Fibroblast of lung (primary cell): ENCODE measurements at regions not wholly inside any gene's neighbourhood (a gene's known extent, or its start where the extent isn't known, plus 50 kb on each side); places are given as distances from the start of the nearest gene placed in this dataset.

ENCODE experiments used
- DNase-seq, 2 donors: peaks; one replicate each; pipeline versions ENCODE4 v3.0.0 to v3.0.0-alpha.2; 2010; ENCODE audit warnings: low read depth in 2 of 2
- H2AFZ ChIP-seq: 2 replicates; pipeline ENCODE4 v1.5.1; 2012; ENCODE audit warnings: low read length, control low read depth, inconsistent platforms
- H3K27ac ChIP-seq: 2 replicates; pipeline ENCODE4 v1.5.1; 2011; ENCODE audit warnings: low read length, control low read depth; ENCODE audit not compliant: insufficient read depth
- H3K27me3 ChIP-seq: 2 replicates; pipeline ENCODE4 v1.5.1; 2011; ENCODE audit warnings: mild to moderate bottlenecking, low read length; ENCODE audit not compliant: control insufficient read depth, insufficient read depth
- H3K36me3 ChIP-seq: 2 replicates; pipeline ENCODE4 v1.5.1; 2011; ENCODE audit warnings: low read length; ENCODE audit not compliant: control insufficient read depth, insufficient read depth
- H3K4me1 ChIP-seq: 2 replicates; pipeline ENCODE4 v1.5.1; 2011; ENCODE audit warnings: low read length; ENCODE audit not compliant: control insufficient read depth, insufficient read depth; ENCODE audit errors: extremely low read depth
- H3K4me2 ChIP-seq: 2 replicates; pipeline ENCODE4 v1.5.1; 2011; ENCODE audit warnings: low read length, control low read depth; ENCODE audit not compliant: insufficient read depth; ENCODE audit errors: extremely low read depth
- H3K4me3 ChIP-seq, 4 experiments: fragments of 200-600 bp in 1 of 4; sonication (generic) in 1 of 4; replicated peaks in 1 of 4; 2 replicates each; pipeline ENCODE4 v1.5.1; 2011 to 2016; ENCODE audit warnings: low read length in 4 of 4, low read depth in 3 of 4, mild to moderate bottlenecking in 3 of 4, control low read depth in 2 of 4, inconsistent platforms in 1 of 4, mixed read lengths in 1 of 4; ENCODE audit not compliant: insufficient read depth in 1 of 4; ENCODE audit errors: control extremely low read depth in 1 of 4
- H3K79me2 ChIP-seq: 2 replicates; pipeline ENCODE4 v1.5.1; 2012; ENCODE audit warnings: mild to moderate bottlenecking, low read length, inconsistent platforms; ENCODE audit not compliant: control insufficient read depth, insufficient read depth
- H3K9ac ChIP-seq: 2 replicates; pipeline ENCODE4 v1.5.1; 2011; ENCODE audit warnings: mild to moderate bottlenecking, low read length, control low read depth; ENCODE audit not compliant: insufficient read depth
- H3K9me3 ChIP-seq: 2 replicates; pipeline ENCODE4 v1.5.1; 2012; ENCODE audit warnings: low read depth, low read length; ENCODE audit not compliant: control insufficient read depth, insufficient read depth
- H4K20me1 ChIP-seq: 2 replicates; pipeline ENCODE4 v1.5.1; 2011; ENCODE audit warnings: low read length; ENCODE audit not compliant: control insufficient read depth, insufficient read depth; ENCODE audit errors: extremely low read depth
- EZH2 ChIP-seq: IDR thresholded peaks from 2 replicates; pipeline ENCODE4 v1.5.1; 2012; ENCODE audit warnings: low read length, control low read depth, mild to moderate bottlenecking; ENCODE audit errors: missing control alignments
- TF ChIP-seq, protein P1 (sequence below), 2 donors: IDR thresholded peaks in 1 of 2; conservative IDR thresholded peaks in 1 of 2; 1 replicate in 1 of 2; 2 replicates in 1 of 2; pipeline ENCODE4 v1.5.1; 2011 to 2012; ENCODE audit warnings: low read length in 2 of 2, control low read depth in 1 of 2, inconsistent platforms in 1 of 2, low read depth in 1 of 2, mild to moderate bottlenecking in 1 of 2

DNA sequence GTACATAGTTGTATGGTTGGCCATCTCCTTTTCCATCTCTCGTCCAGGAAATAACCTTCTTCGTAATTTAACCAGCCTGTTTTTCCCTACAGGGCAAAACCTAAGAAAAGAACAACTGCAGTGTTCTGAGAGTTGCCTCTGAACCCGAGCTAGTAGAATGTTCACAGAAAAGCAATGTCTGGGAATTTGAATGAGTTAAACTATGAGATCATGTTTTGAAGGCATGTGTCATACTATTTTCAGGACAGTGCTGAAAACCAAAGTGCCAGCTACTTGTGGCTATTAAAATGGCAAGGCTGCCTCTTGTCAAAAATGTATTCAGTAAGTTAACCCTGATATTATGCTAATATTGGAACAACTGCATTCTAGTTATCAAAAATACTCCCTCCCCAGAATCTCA, 482.9 kb upstream of the SPRED2 start:
- TF ChIP-seq, protein P1, sequence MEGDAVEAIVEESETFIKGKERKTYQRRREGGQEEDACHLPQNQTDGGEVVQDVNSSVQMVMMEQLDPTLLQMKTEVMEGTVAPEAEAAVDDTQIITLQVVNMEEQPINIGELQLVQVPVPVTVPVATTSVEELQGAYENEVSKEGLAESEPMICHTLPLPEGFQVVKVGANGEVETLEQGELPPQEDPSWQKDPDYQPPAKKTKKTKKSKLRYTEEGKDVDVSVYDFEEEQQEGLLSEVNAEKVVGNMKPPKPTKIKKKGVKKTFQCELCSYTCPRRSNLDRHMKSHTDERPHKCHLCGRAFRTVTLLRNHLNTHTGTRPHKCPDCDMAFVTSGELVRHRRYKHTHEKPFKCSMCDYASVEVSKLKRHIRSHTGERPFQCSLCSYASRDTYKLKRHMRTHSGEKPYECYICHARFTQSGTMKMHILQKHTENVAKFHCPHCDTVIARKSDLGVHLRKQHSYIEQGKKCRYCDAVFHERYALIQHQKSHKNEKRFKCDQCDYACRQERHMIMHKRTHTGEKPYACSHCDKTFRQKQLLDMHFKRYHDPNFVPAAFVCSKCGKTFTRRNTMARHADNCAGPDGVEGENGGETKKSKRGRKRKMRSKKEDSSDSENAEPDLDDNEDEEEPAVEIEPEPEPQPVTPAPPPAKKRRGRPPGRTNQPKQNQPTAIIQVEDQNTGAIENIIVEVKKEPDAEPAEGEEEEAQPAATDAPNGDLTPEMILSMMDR (conservative IDR thresholded peaks at IDR 0.05 in 1 of 2, IDR thresholded peaks at IDR 0.05 in 1 of 2; ENCODE audit: low read depth in 1 of 2, low read length in 2 of 2) = no peak
- no peak for TF ChIP-seq EZH2
- Histone ChIP-seq H3K79me2 (no peaks in the 10 kb centered on the region), H3K4me3 (no peak overlapping the region), H3K27me3 (no peaks in the 10 kb centered on the region), H3K27ac (no peak overlapping the region), H3K4me1 (no peaks in the 10 kb centered on the region), H2AFZ (no peak overlapping the region), H3K9ac (no peak overlapping the region), H3K9me3 (no peaks in the 10 kb centered on the region), H4K20me1 (no peaks in the 10 kb centered on the region), H3K4me2 (no peak overlapping the region), H3K36me3 (no peaks in the 10 kb centered on the region)
- DNase-seq = no peak

DNA sequence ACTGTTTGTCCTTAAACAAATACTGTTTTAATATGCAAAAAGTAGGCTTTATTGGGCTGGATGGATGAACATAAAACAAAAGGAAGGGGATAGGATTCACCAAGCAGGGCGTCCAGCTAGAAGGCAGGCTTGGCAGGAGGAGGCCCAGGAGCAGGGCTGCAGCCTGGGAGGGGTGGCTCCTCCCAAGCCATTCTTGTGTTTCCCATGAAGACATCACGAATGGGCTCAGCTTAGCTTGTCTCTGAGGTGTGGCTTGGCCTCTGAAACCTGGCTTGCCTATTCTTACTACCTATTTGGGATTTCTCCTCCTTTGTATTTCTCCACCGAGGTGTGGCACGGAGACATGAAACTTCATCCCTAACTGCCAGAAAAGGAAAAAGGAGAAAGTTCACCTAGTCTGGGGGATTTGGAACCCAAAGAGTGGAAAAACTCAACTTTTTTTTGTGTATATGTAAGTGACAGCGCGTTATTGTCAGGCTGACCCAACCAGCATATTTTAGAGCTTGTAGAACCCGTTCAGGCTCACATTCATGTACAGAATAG, 481.9 kb upstream of the SPRED2 start:
- no peak overlapping the region for H2AFZ ChIP-seq
- H3K27me3 ChIP-seq = no peaks in the 10 kb centered on the region
- no peaks in the 10 kb centered on the region for H3K36me3 ChIP-seq
- H3K4me3 ChIP-seq = no peak overlapping the region
- H3K27ac ChIP-seq = no peak overlapping the region
- no peak for DNase-seq
- H3K79me2 ChIP-seq = no peaks in the 10 kb centered on the region
- no peaks in the 10 kb centered on the region for H4K20me1 ChIP-seq
- H3K9ac ChIP-seq = no peak overlapping the region
- TF ChIP-seq, protein P1 (conservative IDR thresholded peaks at IDR 0.05 in 1 of 2, IDR thresholded peaks at IDR 0.05 in 1 of 2; ENCODE audit: low read depth in 1 of 2, low read length in 2 of 2) = no peak
- TF ChIP-seq EZH2 = no peak
- no peak overlapping the region for H3K4me2 ChIP-seq
- H3K4me1 ChIP-seq = no peaks in the 10 kb centered on the region
- no peaks in the 10 kb centered on the region for H3K9me3 ChIP-seq

DNA sequence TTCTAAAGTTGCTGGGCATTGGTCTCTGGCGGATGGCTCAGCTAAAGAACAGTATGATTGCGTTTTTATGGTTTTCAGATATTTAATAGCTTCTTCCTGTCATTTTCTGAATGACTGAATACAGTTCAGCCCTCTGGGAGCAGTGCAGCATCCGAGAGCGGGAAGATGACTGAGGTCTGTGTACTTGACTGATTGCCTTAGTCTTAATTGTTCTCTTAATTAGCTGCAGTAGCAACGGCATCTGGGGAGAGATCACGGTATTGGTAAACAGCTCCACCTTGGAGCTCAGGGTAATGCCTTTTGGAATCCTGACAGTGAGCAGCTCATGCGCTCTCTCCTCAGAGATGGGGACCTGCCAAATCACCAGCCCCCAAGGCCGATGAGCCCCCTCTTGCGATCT, 481.4 kb upstream of the SPRED2 start:
- H3K4me1 ChIP-seq = no peaks in the 10 kb centered on the region
- H3K27ac ChIP-seq = no peak overlapping the region
- H4K20me1 ChIP-seq = no peaks in the 10 kb centered on the region
- no peaks in the 10 kb centered on the region for H3K36me3 ChIP-seq
- H3K9ac ChIP-seq = no peak overlapping the region
- H2AFZ ChIP-seq = no peak overlapping the region
- H3K4me3 ChIP-seq = no peak overlapping the region
- H3K27me3 ChIP-seq = no peaks in the 10 kb centered on the region
- no peak for DNase-seq
- TF ChIP-seq, protein P1 (conservative IDR thresholded peaks at IDR 0.05 in 1 of 2, IDR thresholded peaks at IDR 0.05 in 1 of 2; ENCODE audit: low read depth in 1 of 2, low read length in 2 of 2) = no peak
- no peak for TF ChIP-seq EZH2
- no peak overlapping the region for H3K4me2 ChIP-seq
- no peaks in the 10 kb centered on the region for H3K9me3 ChIP-seq
- H3K79me2 ChIP-seq = no peaks in the 10 kb centered on the region
